ENCODE measurements at regions not wholly inside any gene's neighbourhood (a gene's known extent, or its start where the extent isn't known, plus 50 kb on each side); places are given as distances from the start of the nearest gene placed in this dataset.
"Not testable (repeated sequence)": the region's sequence is repeated elsewhere in the genome, so short reads cannot be mapped to it uniquely, and the experiment has no call there.

DNA sequence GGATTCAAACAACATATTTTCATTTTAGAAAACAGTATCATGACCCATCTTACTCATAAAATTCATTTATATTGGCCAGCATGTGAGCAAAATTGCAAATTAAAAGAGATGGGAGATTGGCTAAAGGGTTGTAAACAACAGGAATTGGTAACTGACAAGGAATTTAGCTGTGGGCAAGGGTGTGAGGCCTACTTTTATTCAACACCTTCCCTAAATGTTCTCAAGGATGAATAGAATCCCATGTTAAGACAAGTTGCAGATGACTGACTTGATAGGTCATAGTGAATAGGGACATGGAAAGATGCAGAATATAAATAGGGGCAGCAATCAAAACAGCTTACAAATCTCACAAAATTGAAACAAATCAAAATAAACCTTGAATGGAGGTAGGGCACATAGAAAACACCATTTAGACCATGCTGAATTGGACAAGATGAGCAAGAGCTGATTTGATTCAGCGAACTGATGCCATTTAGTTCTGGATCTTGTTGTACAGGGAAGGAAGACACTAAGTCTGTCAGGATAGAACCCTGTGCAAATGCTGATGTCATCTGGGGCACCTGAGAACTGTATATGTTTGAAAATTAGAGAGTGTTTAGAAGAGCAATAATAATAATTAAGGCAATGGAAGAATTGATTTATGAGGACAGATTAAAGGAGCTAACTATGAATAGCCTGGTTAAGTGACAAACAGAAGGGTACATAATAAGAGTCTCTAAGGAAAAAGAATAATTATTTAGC lies 509.7 kb downstream of the ZEB2 start:
- DNase-seq (ENCODE audit: low read depth): no peak

DNA sequence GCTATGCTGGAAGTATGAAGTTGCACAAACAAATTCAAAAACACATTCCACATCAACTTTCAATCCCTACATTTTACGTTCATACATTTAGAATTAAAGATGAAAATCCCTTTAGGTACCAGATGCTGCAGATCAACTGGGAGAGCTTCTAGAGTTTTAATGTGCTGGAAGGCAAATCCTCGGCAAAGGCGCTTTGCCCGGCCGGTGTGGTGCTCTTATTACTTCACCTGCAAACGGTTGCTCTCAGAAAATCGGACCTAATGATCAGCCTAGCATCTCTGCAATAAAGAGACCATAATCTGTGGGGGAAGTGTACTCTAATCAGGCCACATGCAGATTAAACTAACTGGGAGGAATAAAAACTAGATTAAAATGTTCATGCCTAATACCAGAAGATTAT lies 513.8 kb downstream of the ZEB2 start:
- DNase-seq (ENCODE audit: low read depth): no peak

DNA sequence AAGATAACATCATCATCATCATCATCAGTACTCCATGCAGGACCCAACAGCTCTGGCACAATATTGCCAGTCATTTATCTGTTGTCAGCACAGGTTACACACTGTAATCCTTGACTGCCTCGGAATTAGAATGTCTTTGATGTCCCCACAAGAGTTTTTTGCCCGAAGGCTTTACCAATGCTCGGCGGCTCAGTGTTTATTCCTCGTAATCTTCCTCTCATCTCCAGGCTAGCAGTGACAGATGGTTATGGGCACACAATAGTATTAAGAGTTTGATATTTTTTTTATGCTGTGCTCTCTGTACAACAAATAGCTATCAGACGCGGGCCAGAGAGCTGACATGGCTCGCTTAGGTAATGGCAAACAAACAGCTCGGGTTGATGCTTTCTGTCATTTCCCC lies 515.2 kb downstream of the ZEB2 start:
- no peak for DNase-seq (ENCODE audit: low read depth)

DNA sequence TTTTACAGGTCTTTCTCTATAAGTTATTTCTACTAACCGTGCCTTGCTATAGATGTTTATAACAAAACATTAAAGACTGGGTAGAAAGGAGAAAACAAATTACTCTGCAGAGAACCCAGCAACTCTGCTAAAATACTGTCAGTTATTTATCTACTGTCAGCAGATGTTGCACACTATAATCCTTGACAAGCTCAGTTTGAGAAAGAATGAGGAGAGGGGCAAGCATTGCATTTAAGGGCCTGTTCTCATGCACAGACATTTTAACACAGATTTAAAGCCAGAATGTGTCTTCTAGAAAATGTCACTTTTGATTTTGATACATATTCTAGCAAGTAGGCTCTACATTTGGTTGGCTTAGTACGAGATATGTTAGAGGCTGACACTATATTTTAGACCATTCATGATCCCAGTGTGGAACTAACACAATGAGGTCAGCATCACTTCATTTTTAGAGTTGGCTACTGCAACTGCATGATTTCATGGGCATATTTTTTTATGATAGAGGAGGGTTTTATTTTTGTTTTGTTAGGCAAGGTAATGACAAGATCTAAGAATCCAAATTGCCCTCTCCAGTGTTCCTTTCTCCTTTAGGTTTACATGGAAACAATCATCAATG lies 516.4 kb downstream of the ZEB2 start:
- DNase-seq (ENCODE audit: low read depth): no peak

DNA sequence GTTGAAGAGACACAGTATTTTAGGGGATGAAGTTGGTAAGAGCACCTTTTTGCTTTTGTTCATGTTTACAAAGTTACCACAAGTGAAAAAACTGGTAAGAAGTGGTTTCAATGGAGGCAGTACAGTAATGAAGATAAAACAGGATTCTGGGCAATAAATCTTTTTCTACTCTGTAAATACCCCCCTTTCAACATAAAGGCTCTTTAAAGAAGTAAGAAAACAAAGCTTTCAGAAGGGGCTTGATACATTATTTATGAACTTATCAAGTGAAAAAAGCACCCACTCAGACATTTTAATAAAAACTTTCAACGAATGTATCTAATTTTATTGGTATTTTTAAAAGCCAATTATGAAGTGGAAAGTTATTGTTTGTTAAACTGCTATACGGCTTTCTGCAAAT lies 522.9 kb downstream of the ZEB2 start:
- DNase-seq (ENCODE audit: low read depth): no peak

DNA sequence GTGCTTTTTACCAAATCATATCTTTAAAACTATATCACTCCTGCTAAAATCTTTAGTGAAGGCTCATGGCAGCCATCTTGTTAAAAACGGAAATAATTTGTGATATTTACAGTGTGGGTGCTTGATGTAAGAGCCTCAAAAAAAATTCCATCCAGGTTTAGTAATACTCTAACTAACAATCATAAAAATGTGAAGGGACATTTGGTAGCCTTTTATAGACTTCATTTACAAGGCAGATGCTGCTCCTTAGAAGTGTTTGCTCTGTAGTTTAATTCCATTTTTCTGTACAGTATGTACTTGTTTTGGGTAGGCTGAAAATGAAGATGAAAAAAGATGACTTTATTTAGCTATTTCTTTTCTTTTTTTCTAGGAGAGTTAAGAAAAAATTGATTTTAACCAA lies 525.0 kb downstream of the ZEB2 start:
- DNase-seq (ENCODE audit: low read depth): no peak

DNA sequence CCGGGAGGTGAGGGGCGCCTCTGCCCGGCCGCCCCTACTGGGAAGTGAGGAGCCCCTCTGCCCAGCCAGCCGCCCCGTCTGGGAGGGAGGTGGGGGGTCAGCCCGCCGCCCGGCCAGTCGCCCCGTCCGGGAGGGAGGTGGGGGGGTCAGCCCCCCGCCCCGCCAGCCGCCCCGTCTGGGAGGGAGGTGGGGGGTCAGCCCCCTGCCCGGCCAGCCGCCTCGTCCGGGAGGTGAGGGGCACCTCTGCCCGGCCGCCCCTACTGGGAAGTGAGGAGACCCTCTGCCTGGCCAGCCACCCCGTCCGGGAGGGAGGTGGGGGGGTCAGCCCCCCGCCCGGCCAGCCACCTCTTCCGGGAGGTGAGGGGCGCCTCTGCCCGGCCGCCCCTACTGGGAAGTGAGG lies 528.3 kb downstream of the ZEB2 start:
- not testable (repeated sequence) for DNase-seq (ENCODE audit: low read depth)

DNA sequence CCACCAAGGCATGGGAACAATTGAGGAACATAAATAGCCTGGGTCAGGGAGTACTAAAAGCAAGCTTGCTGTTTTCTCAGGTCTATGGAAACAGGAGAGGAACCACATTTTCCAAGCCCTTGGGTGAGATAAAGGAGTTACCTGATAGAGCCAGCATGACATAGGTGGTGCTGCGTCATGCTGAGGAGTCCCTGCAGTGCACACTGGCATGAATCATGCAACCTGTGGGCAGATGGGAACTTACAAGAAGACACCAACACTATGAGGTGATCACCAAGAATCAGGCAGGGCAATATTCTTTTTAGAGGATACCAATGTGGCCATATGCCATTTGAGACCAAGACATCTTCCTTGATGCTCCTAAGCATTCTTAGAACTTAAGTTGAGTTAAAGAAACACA lies 531.8 kb downstream of the ZEB2 start:
- DNase-seq (ENCODE audit: low read depth): no peak

DNA sequence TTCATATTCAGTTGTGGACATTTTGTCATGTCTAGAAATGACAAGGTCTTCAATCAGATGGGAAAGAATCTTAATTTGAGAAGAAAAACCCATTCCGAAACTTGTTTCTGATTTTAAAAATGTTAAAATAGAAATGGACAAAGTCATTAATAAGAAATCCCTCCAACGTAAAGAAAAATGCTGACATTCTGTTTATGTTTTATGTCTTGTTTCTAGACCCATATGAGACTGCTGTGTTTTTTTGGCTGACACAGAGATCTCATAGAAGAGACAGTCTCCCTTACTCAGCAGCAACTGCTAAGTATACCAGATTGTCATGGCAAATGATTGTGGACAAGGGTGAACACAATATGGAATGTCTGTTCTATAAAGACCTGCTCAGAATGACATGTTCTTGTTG lies 538.5 kb downstream of the ZEB2 start:
- no peak for DNase-seq (ENCODE audit: low read depth)

DNA sequence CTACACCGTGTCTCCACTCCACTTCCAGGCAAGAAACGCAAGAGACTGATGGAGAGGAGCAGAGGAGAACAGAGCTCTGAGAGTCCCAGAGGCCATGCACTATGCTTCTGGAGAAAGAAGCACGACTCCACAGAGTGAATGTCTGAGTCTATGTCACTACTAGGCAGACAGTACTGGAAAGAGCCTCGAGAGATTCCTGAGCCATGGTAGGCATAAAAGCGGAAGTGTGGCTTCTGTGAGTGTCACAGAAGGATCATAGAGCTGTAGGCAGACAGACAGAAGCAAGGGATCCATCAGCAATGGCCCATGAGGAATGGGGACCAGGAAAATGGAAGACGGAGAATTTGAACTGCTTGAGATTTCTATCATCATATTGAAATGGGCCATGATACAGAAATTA lies 542.6 kb downstream of the ZEB2 start:
- no peak for DNase-seq (ENCODE audit: low read depth)

DNA sequence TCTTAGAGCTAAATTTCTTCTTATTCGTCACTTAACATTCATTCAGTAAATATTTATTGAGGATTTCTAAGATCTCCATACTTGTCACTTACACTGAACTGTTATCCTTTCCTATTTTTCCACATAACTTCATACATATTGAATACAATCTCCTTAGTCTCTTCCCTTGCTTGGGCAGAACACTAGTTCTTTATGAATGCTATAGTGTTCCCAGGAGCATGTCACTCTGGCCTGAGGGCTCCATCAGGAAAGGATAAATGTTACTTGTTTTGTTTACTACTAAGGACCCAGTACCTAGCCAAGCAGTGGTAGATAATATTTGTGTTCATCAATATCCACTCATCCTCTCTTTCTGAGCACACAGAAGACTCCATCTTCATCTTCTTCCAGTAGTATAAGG lies 544.7 kb downstream of the ZEB2 start:
- no peak for DNase-seq (ENCODE audit: low read depth)

DNA sequence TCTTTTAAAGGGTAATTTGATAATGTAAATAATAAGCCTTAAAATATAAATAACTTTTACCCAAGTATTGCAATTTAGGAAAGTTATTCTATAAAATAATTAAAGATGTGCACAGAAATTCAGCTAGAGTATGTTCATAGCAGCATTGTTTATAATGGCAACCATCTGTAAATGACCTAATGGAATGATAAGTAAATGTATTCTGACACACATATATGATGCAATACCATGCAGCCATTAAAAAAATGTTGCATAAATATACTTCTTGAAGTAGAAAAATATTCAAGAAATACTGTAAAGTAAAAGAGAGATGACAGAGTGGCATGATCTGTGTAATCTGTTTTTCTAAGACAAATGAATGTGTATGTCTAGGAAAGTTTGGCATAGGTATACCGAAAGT lies 545.7 kb downstream of the ZEB2 start:
- DNase-seq (ENCODE audit: low read depth): no peak

DNA sequence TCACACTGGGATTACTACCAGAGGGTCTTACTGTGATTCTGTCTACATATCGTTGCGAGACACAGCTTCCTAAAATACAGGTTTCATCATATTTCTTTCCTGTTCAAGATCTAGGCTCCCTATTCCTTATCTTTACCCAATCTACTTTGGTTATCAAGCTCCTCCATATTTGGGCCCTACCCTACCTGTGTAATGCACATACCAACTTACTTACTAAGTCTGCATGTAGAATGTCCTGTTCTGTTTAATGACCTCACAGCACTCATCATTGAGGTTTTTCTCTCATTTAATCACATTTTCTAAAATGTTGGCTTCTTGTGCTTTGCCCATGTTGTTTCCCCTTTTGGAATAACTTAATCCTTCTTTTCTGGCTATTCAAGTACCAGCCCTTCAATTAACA lies 551.1 kb downstream of the ZEB2 start:
- DNase-seq (ENCODE audit: low read depth): no peak

DNA sequence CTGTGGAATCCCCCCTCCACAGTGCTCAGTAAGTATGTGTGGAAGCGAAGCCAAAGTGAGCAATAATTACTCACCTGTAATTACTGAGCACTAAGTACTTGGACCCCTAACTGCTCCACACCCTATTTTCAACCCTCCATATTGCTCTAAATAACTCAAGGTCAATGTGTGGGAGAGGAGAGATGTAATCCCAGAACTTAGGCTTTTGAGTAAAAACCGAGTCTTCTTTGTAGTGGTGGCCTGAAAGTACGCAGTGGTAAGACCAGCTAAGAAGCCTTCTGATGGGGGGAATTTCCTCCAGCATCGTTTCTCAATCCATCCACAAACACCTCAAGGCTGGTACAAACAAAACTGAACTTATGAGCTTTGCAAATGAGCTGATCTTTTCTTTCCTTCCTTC lies 551.6 kb downstream of the ZEB2 start:
- no peak for DNase-seq (ENCODE audit: low read depth)

DNA sequence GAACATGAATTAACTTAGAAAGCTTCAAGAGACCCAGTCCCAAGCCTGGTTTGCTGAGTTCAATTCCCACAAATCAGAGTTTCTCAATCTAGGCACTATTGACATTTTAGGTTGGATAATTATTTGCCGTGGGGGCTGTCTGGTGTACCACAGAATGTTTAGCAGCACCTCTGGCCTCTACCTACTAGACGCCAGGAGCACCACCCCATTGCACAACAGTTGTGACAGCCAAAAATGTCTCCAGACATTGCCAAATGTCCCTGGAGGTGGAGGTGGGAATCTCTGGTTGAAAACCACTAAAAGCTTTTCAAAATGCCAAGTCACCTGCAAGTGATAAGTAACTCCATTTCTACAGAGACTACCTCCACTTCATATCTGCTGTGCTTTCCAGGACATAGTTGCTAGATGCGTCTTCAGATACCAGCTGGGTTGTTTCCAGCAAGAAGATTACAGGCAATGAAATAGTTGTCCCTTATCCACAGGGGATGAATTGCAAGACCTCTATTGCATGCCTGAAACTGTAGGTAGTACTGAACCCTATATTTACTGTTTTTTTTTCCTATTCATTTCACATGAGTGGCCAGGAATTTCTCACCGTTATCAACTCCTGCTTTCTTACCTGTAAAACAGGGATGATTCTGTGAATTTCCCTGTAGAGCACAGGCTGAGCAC lies 554.3 kb downstream of the ZEB2 start:
- DNase-seq (ENCODE audit: low read depth): no peak

DNA sequence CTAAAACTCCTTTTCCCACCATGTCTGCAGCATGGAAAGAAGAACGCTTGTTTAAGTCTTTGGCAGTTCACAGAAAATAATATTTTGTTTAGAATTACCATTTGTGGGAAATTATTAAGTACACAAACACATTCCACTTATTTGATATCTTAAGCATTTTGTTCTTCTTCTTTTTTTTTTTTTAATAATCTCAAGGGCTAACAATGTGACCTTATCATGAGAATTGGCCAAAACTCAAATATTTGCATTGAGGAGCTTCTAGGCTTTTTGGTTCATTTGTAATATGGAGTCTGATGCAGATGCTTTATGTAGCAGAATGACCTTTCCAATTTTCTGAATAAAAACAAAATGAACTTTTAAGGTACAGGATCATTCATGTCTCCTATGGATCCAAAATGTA lies 555.0 kb downstream of the ZEB2 start:
- no peak for DNase-seq (ENCODE audit: low read depth)

DNA sequence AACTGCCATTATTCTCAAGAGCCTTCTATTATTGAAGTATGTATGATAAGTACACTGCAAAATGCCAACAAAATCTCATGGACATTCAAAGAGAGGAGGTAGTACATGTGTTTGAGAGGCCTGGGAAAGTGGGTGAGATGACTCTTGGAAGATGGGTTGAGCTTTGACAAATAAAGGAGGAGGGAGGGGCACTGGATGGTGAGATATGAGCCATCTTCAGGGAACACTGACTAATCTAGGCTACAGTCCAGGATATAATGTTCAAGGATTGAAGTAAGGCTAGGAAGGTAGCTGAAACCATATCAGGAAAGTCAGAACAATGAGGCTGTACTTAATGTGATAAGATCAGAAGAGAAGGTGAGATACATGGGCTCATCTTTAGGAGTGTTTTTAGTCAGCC lies 559.7 kb downstream of the ZEB2 start:
- DNase-seq (ENCODE audit: low read depth): no peak

DNA sequence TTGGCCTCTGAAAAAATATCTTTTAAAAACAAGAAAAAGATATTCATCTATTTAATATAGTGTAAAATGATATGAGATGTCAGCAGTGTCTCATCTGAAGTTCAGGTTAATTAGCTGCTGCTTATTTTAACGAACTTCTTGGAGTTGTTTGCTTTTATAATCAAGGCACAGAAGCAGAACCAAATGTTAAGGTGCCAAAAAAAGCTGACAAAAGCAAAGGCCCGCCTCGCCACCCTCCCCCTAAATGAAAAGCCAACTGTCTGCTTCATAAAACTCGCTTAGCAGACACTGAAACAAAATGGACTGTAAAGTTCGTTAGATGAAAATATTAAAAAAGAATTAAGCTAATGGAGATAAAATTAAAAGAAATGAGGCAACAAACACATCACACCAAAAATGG lies 562.6 kb downstream of the ZEB2 start:
- no peak for DNase-seq (ENCODE audit: low read depth)

DNA sequence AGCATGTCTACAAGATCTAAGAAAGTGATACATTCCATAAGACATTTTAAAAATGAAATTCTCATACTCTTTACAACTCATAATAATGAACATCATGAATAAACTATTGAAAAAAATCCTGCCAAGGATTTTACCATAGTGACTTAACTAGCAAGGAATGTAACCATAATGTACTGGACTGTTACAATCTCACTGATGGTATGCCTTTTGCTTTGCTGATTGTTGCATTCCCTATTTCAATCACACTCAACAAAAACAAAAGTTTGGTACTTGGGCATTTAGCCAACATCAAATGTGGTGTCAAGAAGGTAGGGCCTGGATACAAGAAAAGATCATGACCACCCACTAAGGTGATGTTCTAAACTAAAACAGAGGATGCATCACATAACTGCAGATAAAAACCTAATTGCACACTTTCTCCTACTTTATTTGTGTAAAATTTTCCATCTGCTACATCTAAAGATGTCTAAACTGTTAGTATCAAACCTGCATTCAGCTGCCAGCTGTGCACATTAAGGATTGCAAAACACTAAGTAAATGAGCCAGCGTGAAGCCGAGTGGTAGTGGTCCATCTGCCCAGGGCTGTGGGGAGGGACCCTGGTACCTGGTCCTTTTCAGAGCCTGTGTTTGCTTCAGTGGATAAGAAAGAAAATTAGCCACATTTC lies 564.4 kb downstream of the ZEB2 start:
- no peak for DNase-seq (ENCODE audit: low read depth)

DNA sequence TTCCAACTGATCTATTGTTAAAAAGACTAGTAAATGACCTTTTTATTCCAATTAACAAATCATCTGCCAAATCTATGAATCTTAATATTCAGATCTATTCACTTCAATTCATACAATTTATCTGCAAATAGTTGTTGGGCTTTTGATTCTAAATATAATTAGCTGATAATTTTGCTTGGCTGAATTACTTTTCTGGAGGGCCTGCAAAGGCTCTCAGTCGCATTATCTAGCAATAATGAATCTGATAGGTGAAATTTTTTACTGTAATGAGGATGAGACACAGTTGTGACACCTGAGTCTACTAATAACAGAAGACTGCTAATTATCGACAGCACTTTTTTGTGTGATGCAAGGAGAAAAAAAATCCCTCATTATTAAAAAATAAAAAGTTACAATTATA lies 565.1 kb downstream of the ZEB2 start:
- DNase-seq (ENCODE audit: low read depth): no peak

DNA sequence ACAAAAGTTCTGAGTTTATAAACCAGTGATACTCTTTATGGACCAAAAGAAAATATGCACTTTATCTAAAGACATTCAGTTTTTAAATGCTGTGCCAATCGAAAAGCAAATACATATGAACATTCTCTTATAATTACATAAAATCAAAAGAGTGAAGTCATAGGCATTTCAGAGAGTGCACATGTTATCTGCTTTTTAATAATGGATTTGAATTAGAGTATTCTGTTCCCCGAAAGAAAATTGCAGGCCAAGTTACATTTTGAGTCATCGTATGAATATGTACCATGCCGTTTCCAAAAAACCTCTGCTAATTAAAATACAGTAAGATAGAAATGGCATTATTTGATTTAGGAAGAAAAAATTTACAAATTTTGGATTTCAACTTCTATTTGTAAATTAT lies 565.7 kb downstream of the ZEB2 start:
- no peak for DNase-seq (ENCODE audit: low read depth)

DNA sequence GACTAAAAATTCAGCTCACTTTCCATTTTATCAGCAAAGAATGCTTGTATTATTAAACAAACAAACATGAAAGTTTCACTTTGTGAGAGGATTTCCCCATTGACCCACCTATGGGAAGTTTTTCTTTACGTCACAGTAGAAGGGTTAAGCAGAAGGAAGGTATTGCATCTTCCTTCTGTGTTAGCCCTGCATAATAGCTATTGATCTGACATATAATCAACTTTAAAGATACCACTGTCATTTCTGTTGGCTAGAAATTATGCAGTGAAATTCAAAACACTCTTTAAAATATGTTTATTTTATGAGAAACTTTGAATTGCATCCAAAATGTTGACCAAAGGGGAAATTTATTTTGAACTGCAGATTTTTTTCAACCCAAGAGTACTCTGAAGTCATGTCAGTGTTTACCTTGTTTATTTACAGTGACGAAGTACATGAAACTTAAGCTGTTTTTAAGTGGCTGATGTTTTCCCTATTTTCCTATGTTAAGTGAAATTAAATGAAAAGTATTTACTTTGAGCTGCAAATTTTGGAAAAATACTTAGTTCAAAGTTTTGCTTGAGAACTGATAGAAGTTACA lies 566.4 kb downstream of the ZEB2 start:
- DNase-seq (ENCODE audit: low read depth): no peak

DNA sequence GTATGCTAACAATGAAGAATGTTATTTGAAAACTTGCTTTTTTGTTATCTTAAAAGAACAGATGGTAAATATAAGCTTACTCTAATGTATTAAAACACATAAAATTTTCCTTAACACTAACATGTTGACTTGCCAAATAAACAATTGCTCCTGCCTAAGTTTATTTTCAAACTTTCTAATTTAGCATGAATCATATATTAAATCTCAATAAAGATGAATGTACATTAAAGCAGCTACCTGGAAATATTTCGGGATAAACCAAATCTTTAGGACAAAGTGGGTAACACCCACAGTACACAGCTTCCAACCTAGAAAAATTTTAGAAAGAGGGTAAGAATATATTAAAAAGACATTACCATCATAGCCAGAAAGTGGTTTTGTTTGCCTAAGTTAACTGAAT lies 567.4 kb downstream of the ZEB2 start:
- no peak for DNase-seq (ENCODE audit: low read depth)

Data from activated T-helper 9 cell treated with anti-CD3 and anti-CD28 coated beads, Interleukin-2, amount 50 U/mL, for 16 hours (primary cell).